Mesothelial cell of epicardium (in vitro differentiated cells): ENCODE measurements at regions not wholly inside any gene's neighbourhood (a gene's known extent, or its start where the extent isn't known, plus 50 kb on each side); places are given as distances from the start of the nearest gene placed in this dataset.

Experiments used
- DNase-seq, 2 experiments: peaks; one replicate each; pipeline ENCODE4 v3.0.0; 2021; ENCODE audit warnings: low spot score in 2 of 2; ENCODE audit not compliant: unreplicated experiment in 2 of 2
- H3K27ac Mint-ChIP-seq: 2 replicates; pipeline ENCODE4 v1.8.0; 2021; ENCODE audit warnings: mixed read lengths
- H3K27me3 Mint-ChIP-seq: 2 replicates; pipeline ENCODE4 v1.8.0; 2021; ENCODE audit warnings: low read depth, mixed read lengths
- H3K36me3 Mint-ChIP-seq: 2 replicates; pipeline ENCODE4 v1.8.0; 2021; ENCODE audit warnings: mixed read lengths
- H3K4me1 Mint-ChIP-seq: 2 replicates; pipeline ENCODE4 v1.8.0; 2021; ENCODE audit warnings: mixed read lengths
- H3K4me3 Mint-ChIP-seq: 2 replicates; pipeline ENCODE4 v1.8.0; 2021; ENCODE audit warnings: mild to moderate bottlenecking, moderate library complexity, mixed read lengths
- H3K9me3 Mint-ChIP-seq: 2 replicates; pipeline ENCODE4 v1.8.0; 2021; ENCODE audit warnings: mixed read lengths
- CTCF ChIP-seq: fragments of 200-600 bp; sonication (generic); IDR thresholded peaks from one replicate; pipeline ENCODE4 v1.5.0; 2021; ENCODE audit warnings: antibody characterized with exemption; ENCODE audit not compliant: unreplicated experiment

DNA sequence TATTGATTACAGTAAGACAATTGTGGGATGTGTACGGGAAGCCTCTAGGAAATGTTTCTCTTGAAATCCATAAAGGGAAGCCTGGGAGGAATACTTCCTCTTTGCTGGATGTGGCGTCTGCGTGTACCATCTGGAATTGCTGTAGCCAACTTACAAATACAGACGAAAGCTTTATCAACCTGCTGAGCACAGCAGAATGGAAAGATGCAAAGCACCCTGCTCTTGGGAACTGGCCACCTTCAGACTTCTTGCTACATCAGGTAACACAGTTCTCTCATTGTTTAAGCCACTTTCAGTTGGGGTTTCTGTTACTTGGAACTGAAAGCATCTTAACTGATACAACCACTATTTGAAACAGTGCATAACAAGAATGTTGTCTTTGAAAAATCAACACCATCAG, 213.8 kb downstream of the HRH4 start:
- Mint-ChIP-seq H3K9me3 (no peaks in the 10 kb centered on the region), H3K4me3 (no peak overlapping the region), H3K27ac (no peak overlapping the region), H3K4me1 (no peaks in the 10 kb centered on the region), H3K27me3 (peaks cover 72% of the 10 kb centered on the region), H3K36me3 (no peaks in the 10 kb centered on the region)
- no peak for DNase-seq
- no peak for TF ChIP-seq CTCF

DNA sequence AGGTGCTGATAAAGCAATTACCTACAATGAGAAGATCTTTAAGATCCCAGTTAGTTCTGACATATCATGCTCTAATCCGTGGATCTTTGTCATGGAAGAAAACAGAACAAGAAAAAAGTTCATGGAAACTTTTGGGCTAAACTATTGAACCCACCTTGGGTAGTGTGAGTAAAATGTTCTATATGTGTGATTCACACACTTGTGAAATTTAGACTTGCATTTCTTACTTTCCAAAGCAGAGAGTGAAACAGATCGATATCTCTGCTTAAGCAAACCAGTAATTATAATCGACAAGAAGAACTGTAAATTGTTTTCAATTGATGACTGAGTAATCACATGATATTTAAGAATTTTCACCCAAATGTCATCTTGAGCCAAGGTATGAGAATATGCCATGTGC, 214.2 kb downstream of the HRH4 start:
- no peak overlapping the region for H3K27ac Mint-ChIP-seq
- H3K27me3 Mint-ChIP-seq, result peaks cover 70% of the 10 kb centered on the region
- no peaks in the 10 kb centered on the region for H3K9me3 Mint-ChIP-seq
- DNase-seq, result no peak
- no peak for TF ChIP-seq CTCF
- H3K4me1 Mint-ChIP-seq, result no peaks in the 10 kb centered on the region
- no peak overlapping the region for H3K4me3 Mint-ChIP-seq
- no peaks in the 10 kb centered on the region for H3K36me3 Mint-ChIP-seq

DNA sequence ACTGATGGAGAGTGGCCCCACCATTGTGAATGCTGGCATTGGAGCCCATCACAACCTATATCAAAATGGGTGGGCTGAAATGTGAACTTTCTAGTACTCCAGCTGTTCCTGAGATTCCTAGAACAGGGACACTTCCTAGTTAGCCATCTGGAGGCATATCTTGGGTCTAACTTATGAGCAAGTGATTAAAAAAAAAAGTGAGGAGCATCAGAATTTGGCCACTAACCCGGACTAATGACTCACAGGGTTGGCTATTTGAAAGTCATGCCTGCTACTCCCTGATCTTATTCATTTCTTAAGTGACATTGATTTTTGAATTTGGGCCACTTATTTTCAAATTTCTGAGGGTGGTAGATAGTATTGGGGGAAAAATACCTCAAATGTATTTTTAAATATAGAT, 216.6 kb downstream of the HRH4 start:
- peaks cover 49% of the 10 kb centered on the region for H3K27me3 Mint-ChIP-seq
- DNase-seq, result no peak
- no peak for TF ChIP-seq CTCF
- H3K4me3 Mint-ChIP-seq, result no peak overlapping the region
- peaks cover 2% of the 10 kb centered on the region for H3K36me3 Mint-ChIP-seq
- peaks cover 14% of the 10 kb centered on the region for H3K9me3 Mint-ChIP-seq
- H3K4me1 Mint-ChIP-seq, result no peaks in the 10 kb centered on the region
- H3K27ac Mint-ChIP-seq, result no peak overlapping the region

- DNase-seq, result no peak
- Mint-ChIP-seq H3K9me3 (peaks cover 21% of the 10 kb centered on the region), H3K4me3 (no peak overlapping the region), H3K36me3 (peaks cover 2% of the 10 kb centered on the region), H3K27me3 (peaks cover 44% of the 10 kb centered on the region), H3K27ac (no peak overlapping the region), H3K4me1 (no peaks in the 10 kb centered on the region)
- no peak for TF ChIP-seq CTCF
These were observed 217.7 kb downstream of the HRH4 start for GRCh38 chr18:24678107-24678506.

GRCh38 chr18:24678626-24679025, 218.2 kb downstream of the HRH4 start:
- Mint-ChIP-seq H3K27ac (no peak overlapping the region), H3K4me3 (no peak overlapping the region)
- TF ChIP-seq CTCF, result no peak

GRCh38 chr18:24679062-24679461, 218.6 kb downstream of the HRH4 start:
- H3K4me1 Mint-ChIP-seq, result no peaks in the 10 kb centered on the region
- H3K36me3 Mint-ChIP-seq, result peaks cover 2% of the 10 kb centered on the region
- H3K4me3 Mint-ChIP-seq, result no peak overlapping the region
- no peak for TF ChIP-seq CTCF
- H3K9me3 Mint-ChIP-seq, result peaks cover 31% of the 10 kb centered on the region
- H3K27me3 Mint-ChIP-seq, result peaks cover 36% of the 10 kb centered on the region
- H3K27ac Mint-ChIP-seq, result no peak overlapping the region
- DNase-seq, result no peak

More at GRCh38 chr18:24678626-24679025, 218.2 kb downstream of the HRH4 start:
- Mint-ChIP-seq H3K9me3 (peaks cover 27% of the 10 kb centered on the region), H3K4me1 (no peaks in the 10 kb centered on the region), H3K27me3 (peaks cover 39% of the 10 kb centered on the region), H3K36me3 (peaks cover 2% of the 10 kb centered on the region)
- no peak for DNase-seq
